Activated CD8-positive, alpha-beta T cell treated with anti-CD3 and anti-CD28 coated beads for 36 hours (primary cell): ENCODE measurements at regions not wholly inside any gene's neighbourhood (a gene's known extent, or its start where the extent isn't known, plus 50 kb on each side); places are given as distances from the start of the nearest gene placed in this dataset.

Experiments
- ATAC-seq: fragments of 200-7000 bp; cut with Tn5 transposase; one replicate; pipeline ENCODE4 v1.10.0; 2021; ENCODE audit warnings: mild to moderate bottlenecking, moderate library complexity
- CTCF ChIA-PET: fragments of 350-600 bp; sonication (Branson Sonifier 250); formaldehyde crosslinking; loops from one replicate; lab custom pipeline; 2021; ENCODE audit warnings: antibody characterized with exemption; lab: Charles Lee
- POLR2A ChIA-PET: fragments of 350-600 bp; sonication (Branson Sonifier 250); formaldehyde crosslinking; loops from one replicate; lab custom pipeline; 2021; ENCODE audit warnings: antibody characterized with exemption; lab: Charles Lee
- DNase-seq: peaks from one replicate; pipeline ENCODE4 v3.0.0-alpha.2; 2020
- H3K27ac Mint-ChIP-seq: one replicate; pipeline ENCODE4 v1.8.0; 2021; ENCODE audit warnings: mild to moderate bottlenecking, mixed read lengths
- H3K27me3 Mint-ChIP-seq: one replicate; pipeline ENCODE4 v1.8.0; 2021; ENCODE audit warnings: mixed read lengths
- H3K36me3 Mint-ChIP-seq: one replicate; pipeline ENCODE4 v1.8.0; 2021; ENCODE audit warnings: low read depth, mixed read lengths
- H3K4me1 Mint-ChIP-seq: one replicate; pipeline ENCODE4 v1.8.0; 2021; ENCODE audit warnings: low read depth, mixed read lengths
- H3K4me3 Mint-ChIP-seq: one replicate; pipeline ENCODE4 v1.8.0; 2021; ENCODE audit warnings: mild to moderate bottlenecking, moderate library complexity, mixed read lengths
- H3K9me3 Mint-ChIP-seq: one replicate; pipeline ENCODE4 v1.8.0; 2021; ENCODE audit warnings: mixed read lengths
- intact Hi-C: fragments of 100-400 bp; cut with micrococcal nuclease; formaldehyde crosslinking; loops from one replicate; pipeline ENCODE4 v1.10.0; 2022
- TF ChIP-seq, protein P1 (sequence below): fragments of 200-600 bp; IDR thresholded peaks from one replicate; pipeline ENCODE4 v1.8.0; 2022; ENCODE audit warnings: antibody characterized with exemption, mild to moderate bottlenecking

- H3K4me1 Mint-ChIP-seq: no peaks in the 10 kb centered on the region
- CTCF ChIA-PET: no interaction called here
- POLR2A ChIA-PET: no interaction called here
- no peaks in the 10 kb centered on the region for H3K27me3 Mint-ChIP-seq
- intact Hi-C loops: no loop called here
- DNase-seq (no peak), ATAC-seq (no peak)
- no peaks in the 10 kb centered on the region for H3K36me3 Mint-ChIP-seq
- no peak overlapping the region for H3K27ac Mint-ChIP-seq
- H3K9me3 Mint-ChIP-seq: peaks cover 9% of the 10 kb centered on the region
- TF ChIP-seq, protein P1, sequence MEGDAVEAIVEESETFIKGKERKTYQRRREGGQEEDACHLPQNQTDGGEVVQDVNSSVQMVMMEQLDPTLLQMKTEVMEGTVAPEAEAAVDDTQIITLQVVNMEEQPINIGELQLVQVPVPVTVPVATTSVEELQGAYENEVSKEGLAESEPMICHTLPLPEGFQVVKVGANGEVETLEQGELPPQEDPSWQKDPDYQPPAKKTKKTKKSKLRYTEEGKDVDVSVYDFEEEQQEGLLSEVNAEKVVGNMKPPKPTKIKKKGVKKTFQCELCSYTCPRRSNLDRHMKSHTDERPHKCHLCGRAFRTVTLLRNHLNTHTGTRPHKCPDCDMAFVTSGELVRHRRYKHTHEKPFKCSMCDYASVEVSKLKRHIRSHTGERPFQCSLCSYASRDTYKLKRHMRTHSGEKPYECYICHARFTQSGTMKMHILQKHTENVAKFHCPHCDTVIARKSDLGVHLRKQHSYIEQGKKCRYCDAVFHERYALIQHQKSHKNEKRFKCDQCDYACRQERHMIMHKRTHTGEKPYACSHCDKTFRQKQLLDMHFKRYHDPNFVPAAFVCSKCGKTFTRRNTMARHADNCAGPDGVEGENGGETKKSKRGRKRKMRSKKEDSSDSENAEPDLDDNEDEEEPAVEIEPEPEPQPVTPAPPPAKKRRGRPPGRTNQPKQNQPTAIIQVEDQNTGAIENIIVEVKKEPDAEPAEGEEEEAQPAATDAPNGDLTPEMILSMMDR: no peak
- no peak overlapping the region for H3K4me3 Mint-ChIP-seq
Measured at GRCh38 chr5:25150819-25151218, 506.0 kb upstream of the CDH10 start.

DNA sequence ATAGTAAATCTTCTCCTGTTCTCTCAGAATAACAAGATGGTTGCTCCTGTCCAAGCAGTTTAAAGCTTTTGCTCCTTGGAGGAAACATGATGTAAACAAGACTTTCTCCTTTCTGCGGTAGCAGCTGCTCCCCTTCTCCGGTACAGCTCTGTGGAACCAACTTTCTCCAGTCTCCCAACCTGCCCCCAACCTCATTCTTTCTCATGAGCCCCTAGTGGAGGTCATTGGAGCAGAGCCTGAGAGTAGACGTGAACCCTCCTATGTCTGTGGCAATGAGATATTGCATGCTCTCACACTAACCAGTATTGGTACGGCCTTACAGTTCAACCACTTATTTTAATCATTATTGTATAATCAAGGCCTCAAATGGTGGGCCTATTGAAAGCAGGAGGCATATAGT is 483.8 kb upstream of the CDH10 start:
- H3K4me1 Mint-ChIP-seq: no peaks in the 10 kb centered on the region
- peaks cover 9% of the 10 kb centered on the region for H3K9me3 Mint-ChIP-seq
- no peak overlapping the region for H3K27ac Mint-ChIP-seq
- DNase-seq: no peak
- no peaks in the 10 kb centered on the region for H3K27me3 Mint-ChIP-seq
- H3K36me3 Mint-ChIP-seq: no peaks in the 10 kb centered on the region
- intact Hi-C loops: no loop called here
- no peak overlapping the region for H3K4me3 Mint-ChIP-seq
- ATAC-seq: no peak
- ChIA-PET POLR2A (no interaction called here), CTCF (no interaction called here)
- TF ChIP-seq, protein P1: no peak

GRCh38 chr5:25119650-25120049 is 474.9 kb upstream of the CDH10 start:
- H3K36me3 Mint-ChIP-seq: no peaks in the 10 kb centered on the region
- ChIA-PET POLR2A (no interaction called here), CTCF (no interaction called here)
- ATAC-seq (no peak), DNase-seq (no peak)
- intact Hi-C loops: no loop called here
- no peak overlapping the region for H3K4me3 Mint-ChIP-seq
- TF ChIP-seq, protein P1: no peak
- no peaks in the 10 kb centered on the region for H3K4me1 Mint-ChIP-seq
- H3K9me3 Mint-ChIP-seq: peaks cover 8% of the 10 kb centered on the region
- H3K27ac Mint-ChIP-seq: no peak overlapping the region
- H3K27me3 Mint-ChIP-seq: no peaks in the 10 kb centered on the region

DNA sequence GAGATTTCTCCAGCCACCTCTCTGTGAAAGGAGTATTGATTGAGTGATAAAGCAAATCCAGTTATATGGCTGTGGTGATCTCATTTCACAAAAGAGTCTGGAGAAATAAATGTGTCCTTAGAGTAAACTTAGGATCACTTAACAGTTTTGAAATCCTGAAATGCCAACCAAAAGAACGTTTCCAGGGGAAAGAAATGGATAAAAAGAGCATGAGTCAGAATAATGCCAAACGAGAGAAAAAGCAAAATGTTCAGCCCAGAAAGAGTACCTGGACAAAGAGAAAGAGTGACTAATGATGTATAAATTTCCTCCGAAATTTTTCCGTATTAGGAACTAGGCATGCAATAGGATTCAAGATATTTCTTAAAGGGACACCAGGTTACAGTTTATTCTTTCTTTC is 463.1 kb upstream of the CDH10 start:
- Mint-ChIP-seq H3K9me3 (peaks cover 6% of the 10 kb centered on the region), H3K27me3 (no peaks in the 10 kb centered on the region), H3K4me3 (no peak overlapping the region), H3K4me1 (no peaks in the 10 kb centered on the region), H3K36me3 (no peaks in the 10 kb centered on the region), H3K27ac (no peak overlapping the region)
- POLR2A ChIA-PET: no interaction called here
- intact Hi-C loops: no loop called here
- DNase-seq: no peak
- TF ChIP-seq, protein P1: no peak
- ATAC-seq: no peak
- CTCF ChIA-PET: no interaction called here

DNA sequence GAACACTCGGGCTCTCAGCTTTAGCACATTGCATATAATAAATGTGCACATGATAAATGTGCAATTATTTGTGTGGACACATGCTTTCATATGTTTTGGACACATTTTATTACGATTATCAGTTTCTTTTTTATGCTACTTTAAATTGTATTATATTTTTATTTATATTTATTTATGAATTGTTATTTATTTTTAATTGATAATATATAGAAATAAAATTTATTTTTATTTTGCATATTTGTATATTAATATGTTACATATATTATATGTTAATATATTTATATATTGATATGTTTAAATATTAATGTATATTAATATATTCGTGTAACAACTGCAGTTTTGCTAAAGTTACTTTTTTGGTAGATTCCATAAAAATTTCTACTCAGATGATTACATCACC is 454.8 kb upstream of the CDH10 start:
- no peak for ATAC-seq
- ChIA-PET CTCF (no interaction called here), POLR2A (no interaction called here)
- intact Hi-C loops: no loop called here
- Mint-ChIP-seq H3K27me3 (no peaks in the 10 kb centered on the region), H3K4me1 (no peaks in the 10 kb centered on the region), H3K4me3 (no peak overlapping the region), H3K27ac (no peak overlapping the region), H3K36me3 (no peaks in the 10 kb centered on the region), H3K9me3 (peaks cover 13% of the 10 kb centered on the region)
- DNase-seq: no peak
- TF ChIP-seq, protein P1: no peak
